Left lung (tissue), 4 donors: ENCODE measurements at regions not wholly inside any gene's neighbourhood (a gene's known extent, or its start where the extent isn't known, plus 50 kb on each side); places are given as distances from the start of the nearest gene placed in this dataset.

Source experiments
- ATAC-seq: fragments of 200-7000 bp; cut with Tn5 transposase; one replicate; pipeline ENCODE4 v1.9.1; 2020; ENCODE audit warnings: moderate library complexity
- DNase-seq, 4 donors: peaks; one replicate each; pipeline ENCODE4 v3.0.0-alpha.2; 2013 to 2020
- H3K27ac ChIP-seq, 2 donors: fragments of 200-600 bp; sonication (generic) in 1 of 2; one replicate each; pipeline versions ENCODE4 v1.5.0 to v1.8.0; 2020 to 2021
- H3K27me3 ChIP-seq, 2 donors: fragments of 200-600 bp; sonication (generic) in 1 of 2; one replicate each; pipeline versions ENCODE4 v1.5.0 to v1.8.0; 2020 to 2021
- H3K36me3 ChIP-seq, 2 donors: fragments of 200-600 bp; sonication (generic) in 1 of 2; one replicate each; pipeline versions ENCODE4 v1.5.0 to v1.8.0; 2020 to 2021
- H3K4me1 ChIP-seq, 2 donors: fragments of 200-600 bp; one replicate each; pipeline ENCODE4 v1.8.0; 2021
- H3K4me3 ChIP-seq, 2 donors: fragments of 200-600 bp; sonication (generic) in 1 of 2; one replicate each; pipeline versions ENCODE4 v1.5.0 to v1.8.0; 2020 to 2021; ENCODE audit warnings: mild to moderate bottlenecking in 1 of 2
- H3K9me3 ChIP-seq, 2 donors: fragments of 200-600 bp; sonication (generic) in 1 of 2; one replicate each; pipeline versions ENCODE4 v1.5.0 to v1.8.0; 2020 to 2021
- CTCF ChIP-seq, 2 donors: fragments of 200-600 bp; sonication (generic) in 1 of 2; IDR thresholded peaks; one replicate each; pipeline versions ENCODE4 v1.5.0 to v1.8.0; 2021; ENCODE audit warnings: antibody characterized with exemption in 2 of 2
- intact Hi-C, 2 donors: fragments of 100-400 bp; cut with DNase I; formaldehyde crosslinking; loops; one replicate each; pipeline versions ENCODE4 v1.11.2 to v1.14.2; 2022
- donor health status: DM: no; HTN: yes; CAD: no.
- donor health status: DM: no; HTN: no; CAD: no.

GRCh38 chr4:41430792-41431191 lies 107.2 kb upstream of the LIMCH1 start:
- H3K4me1 ChIP-seq = peaks cover 33 to 54% of the 10 kb centered on the region in 2 donors
- H3K27me3 ChIP-seq = no peaks in the 10 kb centered on the region
- no peaks in the 10 kb centered on the region for H3K9me3 ChIP-seq
- H3K36me3 ChIP-seq = no peaks in the 10 kb centered on the region
- intact Hi-C loops = no loop called here
- H3K4me3 ChIP-seq = no peak overlapping the region
- peak in 2 of 4 donors; percentile 65 to 77 for DNase-seq
- H3K27ac ChIP-seq = peak overlapping the region in 1 of 2 donors; percentile 39
- no peak for TF ChIP-seq CTCF (IDR thresholded peaks at IDR 0.05)
- no peak for ATAC-seq

GRCh38 chr4:41431276-41431675 lies 106.7 kb upstream of the LIMCH1 start:
- no peak overlapping the region for H3K4me3 ChIP-seq
- H3K36me3 ChIP-seq = no peaks in the 10 kb centered on the region
- ATAC-seq (no peak), DNase-seq (no peak)
- peaks cover 32 to 52% of the 10 kb centered on the region in 2 donors for H3K4me1 ChIP-seq
- H3K9me3 ChIP-seq = no peaks in the 10 kb centered on the region
- no peaks in the 10 kb centered on the region for H3K27me3 ChIP-seq
- intact Hi-C loops = no loop called here
- no peak overlapping the region for H3K27ac ChIP-seq
- no peak for TF ChIP-seq CTCF (IDR thresholded peaks at IDR 0.05)

GRCh38 chr4:41432219-41432618 lies 105.7 kb upstream of the LIMCH1 start:
- intact Hi-C loops = no loop called here
- no peaks in the 10 kb centered on the region for H3K36me3 ChIP-seq
- H3K27me3 ChIP-seq = no peaks in the 10 kb centered on the region
- DNase-seq (no peak), ATAC-seq (peak; percentile 51)
- no peaks in the 10 kb centered on the region for H3K9me3 ChIP-seq
- peak overlapping the region in 1 of 2 donors; percentile 33 for H3K27ac ChIP-seq
- no peak for TF ChIP-seq CTCF (IDR thresholded peaks at IDR 0.05)
- H3K4me1 ChIP-seq = peaks cover 27 to 47% of the 10 kb centered on the region in 2 donors
- no peak overlapping the region for H3K4me3 ChIP-seq

- ATAC-seq = peak; percentile 31
- H3K27me3 ChIP-seq = no peaks in the 10 kb centered on the region
- no peaks in the 10 kb centered on the region for H3K36me3 ChIP-seq
- no peak for TF ChIP-seq CTCF (IDR thresholded peaks at IDR 0.05)
- no peak overlapping the region for H3K27ac ChIP-seq
- H3K4me3 ChIP-seq = no peak overlapping the region
- DNase-seq = no peak
- intact Hi-C loops = no loop called here
- H3K4me1 ChIP-seq = peaks cover 25 to 45% of the 10 kb centered on the region in 2 donors
- H3K9me3 ChIP-seq = no peaks in the 10 kb centered on the region
Measured at GRCh38 chr4:41432881-41433280, 105.1 kb upstream of the LIMCH1 start.

- TF ChIP-seq CTCF (IDR thresholded peaks at IDR 0.05) = no peak
- Histone ChIP-seq H3K4me3 (no peak overlapping the region), H3K27me3 (no peaks in the 10 kb centered on the region), H3K4me1 (peaks cover 20 to 41% of the 10 kb centered on the region in 2 donors), H3K36me3 (no peaks in the 10 kb centered on the region), H3K9me3 (no peaks in the 10 kb centered on the region), H3K27ac (no peak overlapping the region)
- no peak for DNase-seq
- intact Hi-C loops = no loop called here
- ATAC-seq = no peak
Measured at GRCh38 chr4:41433361-41433760, 104.6 kb upstream of the LIMCH1 start.
